Gastrocnemius medialis (tissue), 4 donors: ENCODE measurements at regions not wholly inside any gene's neighbourhood (a gene's known extent, or its start where the extent isn't known, plus 50 kb on each side); places are given as distances from the start of the nearest gene placed in this dataset.

Experiments
- POLR2A ChIP-seq, 2 donors: fragments of 450-650 bp; IDR thresholded peaks; one replicate each; pipeline ENCODE4 v1.6.1; 2017; ENCODE audit warnings: antibody characterized with exemption in 2 of 2, mild to moderate bottlenecking in 2 of 2, moderate library complexity in 2 of 2
- TF ChIP-seq, protein P1 (sequence below), 5 experiments: fragments of 450-650 bp in 3 of 5; fragments of 200-600 bp in 2 of 5; sonication (generic) in 2 of 5; IDR thresholded peaks in 4 of 5; conservative IDR thresholded peaks in 1 of 5; 1 replicate in 4 of 5; 2 replicates in 1 of 5; pipeline ENCODE4 v1.5.1; 2016 to 2019; ENCODE audit warnings: antibody characterized with exemption in 5 of 5, mild to moderate bottlenecking in 3 of 5, moderate library complexity in 3 of 5

- TF ChIP-seq, protein P1, sequence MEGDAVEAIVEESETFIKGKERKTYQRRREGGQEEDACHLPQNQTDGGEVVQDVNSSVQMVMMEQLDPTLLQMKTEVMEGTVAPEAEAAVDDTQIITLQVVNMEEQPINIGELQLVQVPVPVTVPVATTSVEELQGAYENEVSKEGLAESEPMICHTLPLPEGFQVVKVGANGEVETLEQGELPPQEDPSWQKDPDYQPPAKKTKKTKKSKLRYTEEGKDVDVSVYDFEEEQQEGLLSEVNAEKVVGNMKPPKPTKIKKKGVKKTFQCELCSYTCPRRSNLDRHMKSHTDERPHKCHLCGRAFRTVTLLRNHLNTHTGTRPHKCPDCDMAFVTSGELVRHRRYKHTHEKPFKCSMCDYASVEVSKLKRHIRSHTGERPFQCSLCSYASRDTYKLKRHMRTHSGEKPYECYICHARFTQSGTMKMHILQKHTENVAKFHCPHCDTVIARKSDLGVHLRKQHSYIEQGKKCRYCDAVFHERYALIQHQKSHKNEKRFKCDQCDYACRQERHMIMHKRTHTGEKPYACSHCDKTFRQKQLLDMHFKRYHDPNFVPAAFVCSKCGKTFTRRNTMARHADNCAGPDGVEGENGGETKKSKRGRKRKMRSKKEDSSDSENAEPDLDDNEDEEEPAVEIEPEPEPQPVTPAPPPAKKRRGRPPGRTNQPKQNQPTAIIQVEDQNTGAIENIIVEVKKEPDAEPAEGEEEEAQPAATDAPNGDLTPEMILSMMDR (IDR thresholded peaks at IDR 0.05 in 4 of 5, conservative IDR thresholded peaks at IDR 0.05 in 1 of 5), result no peak
- TF ChIP-seq POLR2A (IDR thresholded peaks at IDR 0.05), result no peak
Measured at GRCh38 chr5:8445139-8445538, 576.2 kb downstream of the MTRR start.
